SK-N-SH (cell line): ENCODE measurements at regions not wholly inside any gene's neighbourhood (a gene's known extent, or its start where the extent isn't known, plus 50 kb on each side); places are given as distances from the start of the nearest gene placed in this dataset.

ENCODE experiments used
- CTCF ChIA-PET: fragments of 300-600, 350-600 bp; formaldehyde crosslinking; extraction: SDS; loops from one replicate; lab custom pipeline; 2021; lab: Yijun Ruan, JAX
- POLR2A ChIA-PET: fragments of 350-600 bp; sonication (Branson Sonifier 250); formaldehyde crosslinking; extraction: SDS; loops from one replicate; lab custom pipeline; 2020; ENCODE audit warnings: antibody characterized with exemption, inconsistent platforms; lab: Yijun Ruan, JAX
- DNase-seq: peaks from one replicate; pipeline ENCODE4 v3.0.0; 2012
- H2AFZ ChIP-seq: fragments of 200-600 bp; sonication (generic); 2 replicates; pipeline ENCODE4 v1.8.1; 2016; ENCODE audit warnings: antibody characterized with exemption, mild to moderate bottlenecking, low read depth
- H3F3A ChIP-seq: fragments of 200-600 bp; sonication (generic); replicated peaks from 2 replicates; pipeline ENCODE3; 2016; ENCODE audit warnings: antibody characterized with exemption, mild to moderate bottlenecking; ENCODE audit not compliant: insufficient read depth
- H3K27ac ChIP-seq, 2 experiments: fragments of 200-500 bp in 1 of 2; fragments of 200-600 bp in 1 of 2; sonication (Bioruptor generic) in 1 of 2; sonication (generic), shearing (Covaris generic) in 1 of 2; 2 replicates each; pipeline versions ENCODE4 v1.5.1 to v1.6.1; 2014 to 2016; ENCODE audit warnings: low read depth in 2 of 2, inconsistent platforms in 1 of 2, low read length in 1 of 2, mild to moderate bottlenecking in 1 of 2, mixed read lengths in 1 of 2
- H3K27me3 ChIP-seq: fragments of 200-600 bp; sonication (generic), shearing (Covaris generic); 2 replicates; pipeline ENCODE4 v1.6.1; 2016; ENCODE audit warnings: mixed run types; ENCODE audit not compliant: insufficient read depth
- H3K36me3 ChIP-seq, 2 experiments: fragments of 200-500 bp in 1 of 2; fragments of 200-600 bp in 1 of 2; sonication (Bioruptor generic) in 1 of 2; sonication (generic) in 1 of 2; replicated peaks in 1 of 2; 2 replicates each; pipeline versions ENCODE3 to v1.5.1; 2014 to 2016; ENCODE audit warnings: low read length in 1 of 2, mild to moderate bottlenecking in 1 of 2; ENCODE audit not compliant: insufficient read depth in 2 of 2, control insufficient read depth in 1 of 2
- H3K4me1 ChIP-seq, 2 experiments: fragments of 200-500 bp in 1 of 2; fragments of 200-600 bp in 1 of 2; sonication (Bioruptor generic) in 1 of 2; sonication (generic), shearing (Covaris generic) in 1 of 2; 2 replicates each; pipeline versions ENCODE4 v1.5.1 to v1.6.1; 2014 to 2016; ENCODE audit warnings: low read depth in 1 of 2, low read length in 1 of 2, mixed run types in 1 of 2; ENCODE audit not compliant: insufficient read depth in 2 of 2, control insufficient read depth in 1 of 2
- H3K4me2 ChIP-seq: fragments of 200-600 bp; sonication (generic), shearing (Covaris generic); 2 replicates; pipeline ENCODE4 v1.6.1; 2017; ENCODE audit warnings: mixed run types
- H3K4me3 ChIP-seq, 2 experiments: fragments of 200-500 bp in 1 of 2; fragments of 200-600 bp in 1 of 2; sonication (Bioruptor generic) in 1 of 2; sonication (generic), shearing (Covaris generic) in 1 of 2; 2 replicates each; pipeline versions ENCODE4 v1.5.1 to v1.8.1; 2014 to 2016; ENCODE audit warnings: low read depth in 2 of 2, inconsistent platforms in 1 of 2, low read length in 1 of 2, mild to moderate bottlenecking in 1 of 2, mixed read lengths in 1 of 2, moderate library complexity in 1 of 2
- H3K79me2 ChIP-seq: fragments of 200-600 bp; sonication (generic); 2 replicates; pipeline ENCODE4 v1.8.1; 2017; ENCODE audit warnings: mild to moderate bottlenecking; ENCODE audit not compliant: insufficient read depth
- H3K9ac ChIP-seq: fragments of 200-600 bp; sonication (generic); 2 replicates; pipeline ENCODE4 v1.6.1; 2017; ENCODE audit warnings: mixed run types
- H3K9me2 ChIP-seq: fragments of 200-600 bp; sonication (generic); 2 replicates; pipeline ENCODE4 v1.6.1; 2017; ENCODE audit warnings: mixed run types
- H3K9me3 ChIP-seq: fragments of 200-600 bp; sonication (generic); 2 replicates; pipeline ENCODE4 v1.6.1; 2017; ENCODE audit warnings: mixed run types, mild to moderate bottlenecking, moderate library complexity
- H4K20me1 ChIP-seq: fragments of 200-600 bp; sonication (generic); 2 replicates; pipeline ENCODE4 v1.6.1; 2017; ENCODE audit warnings: mild to moderate bottlenecking, mixed run types; ENCODE audit not compliant: insufficient read depth
- CHD2 ChIP-seq: fragments of 150-350 bp; IDR thresholded peaks from 2 replicates; pipeline ENCODE4 v1.6.1; 2018; ENCODE audit warnings: low read length; ENCODE audit not compliant: partially characterized antibody
- CTCF ChIP-seq: fragments of 200-600 bp; sonication (generic); IDR thresholded peaks from 2 replicates; pipeline ENCODE4 v1.6.1; 2017; ENCODE audit warnings: antibody characterized with exemption, mild to moderate bottlenecking, moderate library complexity
- ELF1 ChIP-seq: IDR thresholded peaks from 2 replicates; pipeline ENCODE4 v1.4.0; 2012
- EP300 ChIP-seq, 2 experiments: IDR thresholded peaks; 2 replicates each; pipeline versions ENCODE4 v1.4.0 to v1.6.1; 2012; ENCODE audit warnings: borderline replicate concordance in 1 of 2, low read depth in 1 of 2, low read length in 1 of 2
- EZH2phosphoT487 ChIP-seq: fragments of 200-600 bp; sonication (generic); IDR thresholded peaks from 2 replicates; pipeline ENCODE4 v1.6.1; 2017; ENCODE audit warnings: low read depth, mixed run types, mild to moderate bottlenecking, antibody characterized with exemption, moderate library complexity, borderline replicate concordance
- FOSL2 ChIP-seq: IDR thresholded peaks from 2 replicates; pipeline ENCODE4 v1.4.0; 2012; ENCODE audit warnings: low read depth, mild to moderate bottlenecking, moderate library complexity, borderline replicate concordance
- GATA2 ChIP-seq: sonication (generic); formaldehyde crosslinking; IDR thresholded peaks from 2 replicates; pipeline ENCODE4 v1.5.0; 2020; ENCODE audit warnings: mild to moderate bottlenecking, missing genetic modification reagents
- MEF2A ChIP-seq: IDR thresholded peaks from 2 replicates; pipeline ENCODE4 v1.4.0; 2012; ENCODE audit warnings: low read depth, borderline replicate concordance
- MXI1 ChIP-seq: IDR thresholded peaks from 2 replicates; pipeline ENCODE4 v1.6.1; 2012; ENCODE audit warnings: mild to moderate bottlenecking, low read depth, low read length, improper control_type of control experiment
- NFIC ChIP-seq: IDR thresholded peaks from 2 replicates; pipeline ENCODE4 v1.4.0; 2012; ENCODE audit warnings: borderline replicate concordance
- RAD21 ChIP-seq: IDR thresholded peaks from 2 replicates; pipeline ENCODE4 v1.6.1; 2012; ENCODE audit warnings: mild to moderate bottlenecking, low read length
- RFX5 ChIP-seq: IDR thresholded peaks from 2 replicates; pipeline ENCODE4 v1.6.1; 2012; ENCODE audit warnings: mild to moderate bottlenecking, improper control_type of control experiment, low read length
- SIN3A ChIP-seq: IDR thresholded peaks from 2 replicates; pipeline ENCODE4 v1.6.1; 2012; ENCODE audit warnings: low read depth, mild to moderate bottlenecking, low read length, moderate library complexity, borderline replicate concordance
- TCF12 ChIP-seq: IDR thresholded peaks from 2 replicates; pipeline ENCODE4 v1.4.0; 2012
- TEAD4 ChIP-seq: IDR thresholded peaks from 2 replicates; pipeline ENCODE4 v1.4.0; 2012; ENCODE audit warnings: mild to moderate bottlenecking, borderline replicate concordance; ENCODE audit not compliant: insufficient read depth
- YY1 ChIP-seq: IDR thresholded peaks from 2 replicates; pipeline ENCODE4 v1.4.0; 2012; ENCODE audit warnings: low read depth, mild to moderate bottlenecking
- ZBTB33 ChIP-seq: IDR thresholded peaks from 2 replicates; pipeline ENCODE4 v1.4.0; 2012; ENCODE audit warnings: low read depth, borderline replicate concordance
- WGBS: methylation state at CpG from one replicate; pipeline ENCODE4 v1.1.6; 2017; ENCODE audit warnings: low lambda C conversion rate; 5-methylcytosine and 5-hydroxymethylcytosine counted together
- TF ChIP-seq, protein P1 (sequence below): IDR thresholded peaks from 2 replicates; pipeline ENCODE4 v1.4.0; 2012; ENCODE audit warnings: low read depth
- TF ChIP-seq, protein P2 (sequence below): IDR thresholded peaks from 2 replicates; pipeline ENCODE4 v1.6.1; 2012; ENCODE audit warnings: mild to moderate bottlenecking, low read depth, low read length, moderate library complexity

GRCh38 chr9:79962836-79963235, 391.1 kb downstream of the TLE4 start:
- Histone ChIP-seq H2AFZ (no peak overlapping the region), H3K9me2 (no peaks in the 10 kb centered on the region), H3K27me3 (no peaks in the 10 kb centered on the region), H3K9ac (no peak overlapping the region), H3K27ac (no peak overlapping the region), H3K4me1 (no peaks in the 10 kb centered on the region), H3K4me2 (no peak overlapping the region), H3F3A (no peaks in the 10 kb centered on the region), H3K36me3 (no peaks in the 10 kb centered on the region), H4K20me1 (no peaks in the 10 kb centered on the region), H3K79me2 (no peaks in the 10 kb centered on the region), H3K9me3 (no peaks in the 10 kb centered on the region), H3K4me3 (no peak overlapping the region)
- ChIA-PET CTCF (interaction anchor here (0.6 to 1.0 kb wide), 2 partner anchors 31 to 722 kb away, joined by 3 to 4 read pairs; no protein-coding TSS in a partner anchor), POLR2A (no interaction called here)
- WGBS, result 48% methylated on average over 3 of the region's 3 CpGs
- no peak for DNase-seq
- TF ChIP-seq, protein P1, sequence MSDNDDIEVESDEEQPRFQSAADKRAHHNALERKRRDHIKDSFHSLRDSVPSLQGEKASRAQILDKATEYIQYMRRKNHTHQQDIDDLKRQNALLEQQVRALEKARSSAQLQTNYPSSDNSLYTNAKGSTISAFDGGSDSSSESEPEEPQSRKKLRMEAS, result no peak

GRCh38 chr9:79962150-79962549, 390.4 kb downstream of the TLE4 start:
- DNase-seq, result no peak
- TF ChIP-seq YY1, result no peak
- TF ChIP-seq CHD2, result no peak
- TF ChIP-seq GATA2 (CRISPR knock-in tag), result no peak
- TF ChIP-seq EZH2phosphoT487, result no peak
- TF ChIP-seq EP300 (IDR thresholded peaks at IDR 0.05; ENCODE audit: borderline replicate concordance in 1 of 2, low read depth in 1 of 2, low read length in 1 of 2), result no peak
- TF ChIP-seq RFX5, result no peak
- no peak for TF ChIP-seq SIN3A
- TF ChIP-seq, protein P1, result no peak
- no peak for TF ChIP-seq ELF1
- no peak for TF ChIP-seq MEF2A
- no peak for TF ChIP-seq MXI1
- TF ChIP-seq, protein P2, sequence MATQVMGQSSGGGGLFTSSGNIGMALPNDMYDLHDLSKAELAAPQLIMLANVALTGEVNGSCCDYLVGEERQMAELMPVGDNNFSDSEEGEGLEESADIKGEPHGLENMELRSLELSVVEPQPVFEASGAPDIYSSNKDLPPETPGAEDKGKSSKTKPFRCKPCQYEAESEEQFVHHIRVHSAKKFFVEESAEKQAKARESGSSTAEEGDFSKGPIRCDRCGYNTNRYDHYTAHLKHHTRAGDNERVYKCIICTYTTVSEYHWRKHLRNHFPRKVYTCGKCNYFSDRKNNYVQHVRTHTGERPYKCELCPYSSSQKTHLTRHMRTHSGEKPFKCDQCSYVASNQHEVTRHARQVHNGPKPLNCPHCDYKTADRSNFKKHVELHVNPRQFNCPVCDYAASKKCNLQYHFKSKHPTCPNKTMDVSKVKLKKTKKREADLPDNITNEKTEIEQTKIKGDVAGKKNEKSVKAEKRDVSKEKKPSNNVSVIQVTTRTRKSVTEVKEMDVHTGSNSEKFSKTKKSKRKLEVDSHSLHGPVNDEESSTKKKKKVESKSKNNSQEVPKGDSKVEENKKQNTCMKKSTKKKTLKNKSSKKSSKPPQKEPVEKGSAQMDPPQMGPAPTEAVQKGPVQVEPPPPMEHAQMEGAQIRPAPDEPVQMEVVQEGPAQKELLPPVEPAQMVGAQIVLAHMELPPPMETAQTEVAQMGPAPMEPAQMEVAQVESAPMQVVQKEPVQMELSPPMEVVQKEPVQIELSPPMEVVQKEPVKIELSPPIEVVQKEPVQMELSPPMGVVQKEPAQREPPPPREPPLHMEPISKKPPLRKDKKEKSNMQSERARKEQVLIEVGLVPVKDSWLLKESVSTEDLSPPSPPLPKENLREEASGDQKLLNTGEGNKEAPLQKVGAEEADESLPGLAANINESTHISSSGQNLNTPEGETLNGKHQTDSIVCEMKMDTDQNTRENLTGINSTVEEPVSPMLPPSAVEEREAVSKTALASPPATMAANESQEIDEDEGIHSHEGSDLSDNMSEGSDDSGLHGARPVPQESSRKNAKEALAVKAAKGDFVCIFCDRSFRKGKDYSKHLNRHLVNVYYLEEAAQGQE, result no peak
- TF ChIP-seq FOSL2, result no peak
- TF ChIP-seq CTCF, result no peak
- no peak for TF ChIP-seq ZBTB33
- TF ChIP-seq TCF12, result no peak
- no peak for TF ChIP-seq NFIC
- TF ChIP-seq TEAD4, result no peak
- TF ChIP-seq RAD21, result no peak
- no peak overlapping the region for H3K27ac ChIP-seq
- H3F3A ChIP-seq, result no peaks in the 10 kb centered on the region
- CTCF ChIA-PET, result interaction anchor here (0.6 kb wide), 1 partner anchor 722 kb away, joined by 3 read pairs; no protein-coding TSS in a partner anchor
- 54% methylated on average over 1 of the region's 1 CpG for WGBS
- no peaks in the 10 kb centered on the region for H4K20me1 ChIP-seq
- no peak overlapping the region for H3K4me3 ChIP-seq
- H3K9me3 ChIP-seq, result no peaks in the 10 kb centered on the region
- no peaks in the 10 kb centered on the region for H3K79me2 ChIP-seq
- POLR2A ChIA-PET, result no interaction called here
- H3K27me3 ChIP-seq, result no peaks in the 10 kb centered on the region
- H3K4me1 ChIP-seq, result no peaks in the 10 kb centered on the region
- H2AFZ ChIP-seq, result no peak overlapping the region
- no peaks in the 10 kb centered on the region for H3K36me3 ChIP-seq
- H3K9ac ChIP-seq, result no peak overlapping the region
- no peaks in the 10 kb centered on the region for H3K9me2 ChIP-seq
- H3K4me2 ChIP-seq, result no peak overlapping the region
